GM12891 (cell line): ENCODE measurements at regions not wholly inside any gene's neighbourhood (a gene's known extent, or its start where the extent isn't known, plus 50 kb on each side); places are given as distances from the start of the nearest gene placed in this dataset.

Source experiments
- POLR2AphosphoS5 ChIP-seq: IDR thresholded peaks from 2 replicates; pipeline ENCODE4 v1.6.1; 2011; ENCODE audit warnings: low read depth, low read length, control low read depth
- SPI1 ChIP-seq: IDR thresholded peaks from 2 replicates; pipeline ENCODE4 v1.6.1; 2011; ENCODE audit warnings: low read depth, low read length, control low read depth
- TAF1 ChIP-seq: IDR thresholded peaks from 2 replicates; pipeline ENCODE4 v1.6.1; 2011; ENCODE audit warnings: low read depth, low read length, control low read depth

DNA sequence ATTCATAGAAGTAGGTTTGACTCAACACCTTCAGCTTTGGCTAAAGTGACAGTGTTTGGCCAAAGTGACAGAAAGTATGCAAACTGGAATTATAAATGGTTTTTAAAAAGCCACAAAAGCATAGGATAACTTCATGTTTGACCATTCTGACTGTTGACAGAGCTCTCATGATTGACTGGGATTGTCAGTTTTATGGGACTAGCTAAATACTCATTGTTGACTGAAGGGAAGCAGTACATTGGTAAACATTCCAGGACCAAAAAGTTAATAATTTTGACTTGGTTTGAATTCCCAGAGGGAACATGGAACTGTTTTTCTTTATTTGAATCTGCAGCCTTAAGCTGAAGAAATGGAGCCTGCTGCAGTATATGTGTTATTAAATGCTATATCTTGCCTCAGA, 84.6 kb upstream of the STEAP4 start:
- TF ChIP-seq TAF1 (no peak), POLR2AphosphoS5 (no peak), SPI1 (no peak)
